Brain microvascular endothelial cell (primary cell): ENCODE measurements at regions not wholly inside any gene's neighbourhood (a gene's known extent, or its start where the extent isn't known, plus 50 kb on each side); places are given as distances from the start of the nearest gene placed in this dataset.
A peak's percentile ranks its signal among the peaks of the same experiment; 100 is the strongest.

Source experiments
- DNase-seq: peaks from one replicate; pipeline ENCODE4 v3.0.0-alpha.2; 2020
- H3K27ac ChIP-seq: fragments of 250-450 bp; sonication (Bioruptor Pico); 2 replicates; pipeline ENCODE4 v1.5.1; 2020; ENCODE audit warnings: mild to moderate bottlenecking, moderate library complexity
- H3K27me3 ChIP-seq: fragments of 250-450 bp; sonication (Bioruptor Pico); replicated peaks from 2 replicates; pipeline ENCODE4 v1.5.1; 2020; ENCODE audit warnings: mild to moderate bottlenecking
- H3K36me3 ChIP-seq: fragments of 250-450 bp; sonication (Bioruptor Pico); replicated peaks from 2 replicates; pipeline ENCODE4 v1.5.1; 2020; ENCODE audit warnings: mild to moderate bottlenecking
- H3K4me3 ChIP-seq: 2 replicates; pipeline ENCODE4 v1.5.1; 2011; ENCODE audit warnings: low read depth, mild to moderate bottlenecking, control low read depth, low read length, moderate library complexity
- in situ Hi-C: cut with HindIII; loops from 2 replicates; pipeline ENCODE4 v1.10.0; 2017; ENCODE audit warnings: low sequenced_read_pairs, low pct_ligation_motif_present
- TF ChIP-seq, protein P1 (sequence below): IDR thresholded peaks from 2 replicates; pipeline ENCODE4 v1.5.1; 2011; ENCODE audit warnings: low read depth, mild to moderate bottlenecking, moderate library complexity, low read length, control low read depth, inconsistent platforms; ENCODE audit errors: missing control alignments

DNA sequence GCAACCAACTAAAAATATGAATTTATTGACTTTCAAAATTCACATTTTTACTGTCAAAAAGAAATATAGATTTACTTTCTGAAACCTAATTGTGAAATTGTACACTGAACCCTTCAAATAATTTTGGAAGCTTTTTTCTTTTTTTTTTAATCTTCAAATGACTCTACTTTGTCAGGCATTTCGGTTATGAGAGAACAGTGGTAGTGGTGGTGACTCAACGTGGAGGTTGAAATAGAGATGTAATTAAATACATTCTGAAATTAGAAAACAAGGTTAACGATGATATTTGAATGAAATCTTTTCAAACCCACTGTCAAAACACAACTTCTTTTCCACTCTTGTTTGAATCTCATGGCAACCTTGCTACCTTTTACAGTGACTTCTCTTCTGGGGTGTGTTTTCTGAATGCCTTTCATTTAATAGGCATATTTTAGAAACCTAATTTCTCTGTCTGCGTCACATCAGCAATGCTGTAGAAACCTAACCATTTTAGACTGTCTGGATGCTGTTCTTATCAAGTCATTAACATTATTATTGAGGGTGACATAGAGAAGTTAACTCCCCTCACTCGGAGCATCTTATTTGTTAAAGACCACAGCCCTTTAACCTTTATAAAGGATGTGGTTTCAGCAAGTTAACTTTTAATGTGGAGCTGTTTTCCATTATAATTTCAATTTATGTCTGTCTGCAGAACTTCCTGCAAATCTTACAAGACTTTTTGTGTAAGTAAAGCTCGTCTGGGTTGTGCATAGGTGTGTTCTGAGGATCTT is 136.8 kb downstream of the PCDH7 start:
- no peak for DNase-seq
- TF ChIP-seq, protein P1, sequence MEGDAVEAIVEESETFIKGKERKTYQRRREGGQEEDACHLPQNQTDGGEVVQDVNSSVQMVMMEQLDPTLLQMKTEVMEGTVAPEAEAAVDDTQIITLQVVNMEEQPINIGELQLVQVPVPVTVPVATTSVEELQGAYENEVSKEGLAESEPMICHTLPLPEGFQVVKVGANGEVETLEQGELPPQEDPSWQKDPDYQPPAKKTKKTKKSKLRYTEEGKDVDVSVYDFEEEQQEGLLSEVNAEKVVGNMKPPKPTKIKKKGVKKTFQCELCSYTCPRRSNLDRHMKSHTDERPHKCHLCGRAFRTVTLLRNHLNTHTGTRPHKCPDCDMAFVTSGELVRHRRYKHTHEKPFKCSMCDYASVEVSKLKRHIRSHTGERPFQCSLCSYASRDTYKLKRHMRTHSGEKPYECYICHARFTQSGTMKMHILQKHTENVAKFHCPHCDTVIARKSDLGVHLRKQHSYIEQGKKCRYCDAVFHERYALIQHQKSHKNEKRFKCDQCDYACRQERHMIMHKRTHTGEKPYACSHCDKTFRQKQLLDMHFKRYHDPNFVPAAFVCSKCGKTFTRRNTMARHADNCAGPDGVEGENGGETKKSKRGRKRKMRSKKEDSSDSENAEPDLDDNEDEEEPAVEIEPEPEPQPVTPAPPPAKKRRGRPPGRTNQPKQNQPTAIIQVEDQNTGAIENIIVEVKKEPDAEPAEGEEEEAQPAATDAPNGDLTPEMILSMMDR = no peak
- in situ Hi-C loops = no loop called here
- Histone ChIP-seq H3K4me3 (no peak overlapping the region), H3K36me3 (no peaks in the 10 kb centered on the region), H3K27ac (no peak overlapping the region), H3K27me3 (no peaks in the 10 kb centered on the region)

DNA sequence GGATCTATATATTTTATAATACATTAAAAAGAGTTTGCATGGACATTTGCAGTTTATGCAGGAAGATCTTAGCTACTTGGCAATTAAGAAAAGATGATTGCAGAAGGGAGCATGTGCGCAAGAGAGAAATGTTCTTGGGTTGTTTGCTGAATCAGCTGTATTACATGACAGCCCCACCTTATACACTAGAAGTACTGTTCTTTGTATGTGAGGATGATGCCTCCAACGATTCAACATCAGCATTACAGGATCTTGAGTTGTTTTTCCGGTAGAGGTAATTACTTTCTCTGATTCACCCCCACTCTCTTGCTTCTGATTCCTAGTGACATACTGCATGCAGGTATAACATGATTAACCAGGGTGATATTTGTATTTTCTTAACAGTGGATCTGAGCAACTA is 140.8 kb downstream of the PCDH7 start:
- Histone ChIP-seq H3K27me3 (no peaks in the 10 kb centered on the region), H3K36me3 (no peaks in the 10 kb centered on the region), H3K27ac (no peak overlapping the region), H3K4me3 (no peak overlapping the region)
- in situ Hi-C loops = no loop called here
- TF ChIP-seq, protein P1 = no peak
- DNase-seq = no peak

DNA sequence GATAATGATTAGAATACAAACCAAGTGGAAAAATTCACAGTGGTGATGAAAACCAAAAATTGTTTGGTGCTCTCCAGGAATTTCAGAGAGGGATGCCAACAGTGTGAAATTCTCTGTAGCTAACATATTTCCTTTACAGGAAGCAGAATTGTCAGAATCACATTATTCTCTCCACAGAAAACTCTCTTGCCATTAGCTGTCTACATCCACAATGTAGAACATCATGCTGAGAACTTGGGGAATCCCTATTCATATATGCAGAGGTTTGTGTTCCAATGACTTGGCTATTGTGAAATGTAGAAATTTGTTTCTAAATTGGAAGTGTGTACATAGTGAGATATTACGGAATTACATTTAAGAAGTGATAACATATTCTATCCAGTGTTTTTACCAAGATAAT is 142.0 kb downstream of the PCDH7 start:
- in situ Hi-C loops = no loop called here
- Histone ChIP-seq H3K27me3 (no peaks in the 10 kb centered on the region), H3K36me3 (no peaks in the 10 kb centered on the region), H3K4me3 (no peak overlapping the region), H3K27ac (no peak overlapping the region)
- TF ChIP-seq, protein P1 = no peak
- DNase-seq = no peak

DNA sequence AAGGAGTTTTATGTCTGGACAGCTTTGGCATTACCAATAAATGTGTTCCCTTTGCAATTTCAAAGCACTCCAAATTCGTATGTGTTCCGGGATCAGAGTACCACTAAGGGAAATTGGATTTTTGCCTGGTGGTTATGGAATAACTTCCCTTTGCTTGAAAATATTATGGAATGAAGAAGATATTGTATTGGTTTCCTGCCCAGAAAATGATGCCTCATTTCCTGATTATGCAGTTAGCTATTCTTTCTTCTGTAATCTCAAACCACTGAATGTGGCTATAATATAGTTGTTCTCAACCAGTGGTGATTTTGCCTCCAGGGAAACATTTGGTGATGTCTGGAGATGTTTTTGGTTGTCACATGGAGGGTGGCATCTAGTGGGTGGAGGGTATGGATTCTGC is 142.9 kb downstream of the PCDH7 start:
- in situ Hi-C loops = no loop called here
- H3K36me3 ChIP-seq = no peaks in the 10 kb centered on the region
- H3K27me3 ChIP-seq = no peaks in the 10 kb centered on the region
- H3K4me3 ChIP-seq = no peak overlapping the region
- TF ChIP-seq, protein P1 = no peak
- DNase-seq = peak; percentile 27
- H3K27ac ChIP-seq = peak overlapping the region; percentile 7

DNA sequence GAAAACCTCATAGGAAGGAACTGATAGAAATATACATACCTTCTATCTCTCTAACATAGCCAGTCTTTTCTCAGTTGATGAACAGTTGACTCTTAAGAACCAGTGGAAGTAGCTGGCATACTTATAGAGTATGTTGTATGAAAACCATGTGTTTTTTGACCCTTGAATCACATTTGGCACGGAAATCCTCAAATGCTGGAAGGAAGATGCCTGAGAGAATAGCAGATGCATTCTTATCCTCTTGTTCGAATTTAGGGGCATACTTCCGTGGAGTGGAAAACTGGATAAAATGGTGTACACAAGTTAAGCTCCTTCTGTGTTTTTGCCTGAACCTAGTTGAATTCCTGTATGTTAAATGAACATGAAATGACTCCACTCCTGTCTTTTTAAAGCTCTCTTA is 145.5 kb downstream of the PCDH7 start:
- H3K27me3 ChIP-seq = no peaks in the 10 kb centered on the region
- in situ Hi-C loops = no loop called here
- DNase-seq = no peak
- no peak overlapping the region for H3K27ac ChIP-seq
- TF ChIP-seq, protein P1 = no peak
- no peaks in the 10 kb centered on the region for H3K36me3 ChIP-seq
- H3K4me3 ChIP-seq = no peak overlapping the region

DNA sequence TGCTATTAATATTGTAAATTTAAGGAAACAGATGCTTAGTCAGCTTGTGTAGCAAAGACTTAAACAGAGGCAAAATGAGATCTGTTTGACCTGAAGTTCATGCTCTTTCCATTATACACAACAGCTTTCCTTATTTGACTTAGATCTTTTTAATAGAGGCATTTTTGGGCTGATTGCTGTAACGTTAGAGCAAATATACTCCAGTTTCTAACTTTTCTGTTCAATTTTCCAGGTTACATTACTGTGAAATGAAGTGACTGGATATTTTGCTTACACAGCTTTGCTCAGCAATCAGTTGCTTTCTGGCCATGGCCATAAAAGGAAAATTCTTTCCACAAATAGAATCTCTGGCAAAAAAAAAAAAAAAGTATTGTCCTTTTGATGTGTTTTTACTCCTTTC is 146.2 kb downstream of the PCDH7 start:
- Histone ChIP-seq H3K36me3 (no peaks in the 10 kb centered on the region), H3K4me3 (no peak overlapping the region), H3K27me3 (no peaks in the 10 kb centered on the region), H3K27ac (no peak overlapping the region)
- in situ Hi-C loops = no loop called here
- DNase-seq = no peak
- TF ChIP-seq, protein P1 = no peak
